Stomach (tissue), 4 donors: ENCODE measurements at regions not wholly inside any gene's neighbourhood (a gene's known extent, or its start where the extent isn't known, plus 50 kb on each side); places are given as distances from the start of the nearest gene placed in this dataset.

Experiments used
- CTCF ChIP-seq, 7 experiments: fragments of 450-650 bp in 4 of 7; fragments of 200-600 bp in 3 of 7; sonication (generic) in 3 of 7; IDR thresholded peaks; one replicate each; pipeline ENCODE4 v1.5.1; 2016 to 2019; ENCODE audit warnings: antibody characterized with exemption in 7 of 7, control low read depth in 2 of 7, mild to moderate bottlenecking in 1 of 7
- POLR2A ChIP-seq, 4 donors: fragments of 450-650 bp; IDR thresholded peaks; one replicate each; pipeline ENCODE4 v1.6.1; 2016; ENCODE audit warnings: antibody characterized with exemption in 4 of 4, control low read depth in 2 of 4, mild to moderate bottlenecking in 1 of 4, moderate library complexity in 1 of 4
- POLR2AphosphoS5 ChIP-seq, 3 donors: sonication (generic); formaldehyde crosslinking; IDR thresholded peaks; one replicate each; pipeline ENCODE4 v1.6.1; 2016; ENCODE audit warnings: antibody characterized with exemption in 3 of 3

DNA sequence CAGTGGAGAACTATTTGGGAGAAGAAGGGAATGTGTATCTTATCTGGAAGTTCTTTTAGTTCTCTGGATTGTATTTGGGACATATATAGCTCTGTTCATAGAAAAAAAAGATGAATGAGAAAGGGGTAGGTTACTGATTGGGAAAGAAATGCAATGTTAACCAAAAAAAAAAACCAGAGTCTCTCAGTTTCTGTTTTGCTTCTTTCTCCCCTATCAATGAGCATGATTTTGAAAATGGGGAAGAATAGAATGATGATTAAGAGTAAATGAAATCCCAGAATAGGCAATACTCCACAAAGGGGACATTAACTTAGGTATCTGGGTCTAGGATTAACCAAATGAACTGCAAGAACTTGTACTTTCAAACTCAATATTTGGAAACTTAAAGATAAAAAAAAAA, 92.9 kb downstream of the RHOU start:
- TF ChIP-seq CTCF (IDR thresholded peaks at IDR 0.05) (no peak), POLR2A (IDR thresholded peaks at IDR 0.05) (no peak), POLR2AphosphoS5 (IDR thresholded peaks at IDR 0.05) (no peak)
